Dermis microvascular lymphatic vessel endothelial cell (primary cell): ENCODE measurements at regions not wholly inside any gene's neighbourhood (a gene's known extent, or its start where the extent isn't known, plus 50 kb on each side); places are given as distances from the start of the nearest gene placed in this dataset.
A peak's percentile ranks its signal among the peaks of the same experiment; 100 is the strongest.
"Not testable (repeated sequence)": the region's sequence is repeated elsewhere in the genome, so short reads cannot be mapped to it uniquely, and the experiment has no call there.

Experiments used
- DNase-seq, 2 donors: peaks; one replicate each; pipeline versions ENCODE4 v3.0.0 to v3.0.0-alpha.2; 2010; ENCODE audit warnings: low read depth in 2 of 2

GRCh38 chr6:27187231-27188060 lies 60.1 kb upstream of the PRSS16 start:
- no peak for DNase-seq

DNA sequence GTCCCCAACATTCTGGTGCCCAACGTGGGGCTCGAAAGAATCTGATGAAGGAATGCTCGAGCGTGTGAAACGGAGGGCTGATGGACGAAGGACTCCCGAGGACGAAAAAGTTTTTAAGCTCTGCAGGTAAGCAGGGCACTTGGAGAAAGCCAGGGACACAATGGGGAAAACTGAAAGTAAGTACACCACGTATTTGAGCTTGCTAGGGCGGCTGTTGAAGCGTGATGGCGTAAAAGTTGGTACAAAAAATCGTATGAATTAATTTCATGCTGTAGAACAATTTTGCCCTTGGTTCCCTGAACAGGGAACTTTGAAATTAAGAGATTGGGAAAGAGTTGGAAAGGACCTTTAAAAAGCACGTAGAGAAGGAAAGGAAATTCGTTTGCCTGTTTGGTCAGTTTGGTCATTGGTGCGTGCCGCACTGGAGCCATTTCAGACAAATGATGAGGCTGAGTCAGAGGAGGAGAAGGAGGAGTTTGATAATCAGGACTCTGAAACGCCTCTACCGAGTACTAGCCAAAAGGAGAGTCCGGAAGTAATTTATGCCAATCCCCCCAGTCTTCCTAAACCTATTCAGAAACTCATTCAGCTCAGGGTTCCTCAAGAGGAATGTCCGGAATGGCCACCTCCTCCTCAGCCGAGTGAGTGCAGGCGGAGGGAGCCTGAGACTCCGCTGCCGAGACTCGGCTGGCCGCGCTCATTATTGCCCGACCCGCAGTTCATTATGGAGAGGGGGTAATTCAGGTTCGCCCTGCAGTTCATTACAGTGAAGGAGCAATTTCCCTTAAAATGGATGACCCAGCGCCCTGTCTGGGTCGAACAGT lies 59.2 kb upstream of the PRSS16 start:
- peak; percentile 12 to 65 for DNase-seq

DNA sequence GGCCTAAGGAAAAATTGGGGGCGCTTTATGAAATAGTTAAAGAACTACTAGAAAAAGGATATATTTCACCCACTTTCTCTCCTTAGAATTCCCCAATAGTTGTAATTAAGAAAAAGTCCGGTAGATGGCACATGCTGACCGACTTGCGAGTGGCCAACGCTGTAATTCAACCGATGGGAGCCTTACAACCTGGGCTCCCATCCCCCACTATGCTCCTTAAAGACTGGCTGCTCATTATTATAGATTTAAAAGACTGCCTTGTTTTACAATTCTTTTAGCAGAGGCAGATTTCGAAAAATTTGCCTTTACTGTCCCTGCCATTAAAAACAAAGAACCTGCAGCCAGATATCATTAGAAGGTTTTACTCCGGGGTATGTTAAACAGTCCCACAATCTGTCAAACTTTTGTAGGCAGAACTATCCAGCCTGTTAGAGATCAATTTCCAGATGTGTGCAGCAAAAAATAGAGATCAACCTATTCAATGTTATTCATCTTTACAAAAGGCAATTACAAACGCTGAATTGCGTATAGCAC lies 58.5 kb upstream of the PRSS16 start:
- peak; percentile 28 to 78 for DNase-seq

DNA sequence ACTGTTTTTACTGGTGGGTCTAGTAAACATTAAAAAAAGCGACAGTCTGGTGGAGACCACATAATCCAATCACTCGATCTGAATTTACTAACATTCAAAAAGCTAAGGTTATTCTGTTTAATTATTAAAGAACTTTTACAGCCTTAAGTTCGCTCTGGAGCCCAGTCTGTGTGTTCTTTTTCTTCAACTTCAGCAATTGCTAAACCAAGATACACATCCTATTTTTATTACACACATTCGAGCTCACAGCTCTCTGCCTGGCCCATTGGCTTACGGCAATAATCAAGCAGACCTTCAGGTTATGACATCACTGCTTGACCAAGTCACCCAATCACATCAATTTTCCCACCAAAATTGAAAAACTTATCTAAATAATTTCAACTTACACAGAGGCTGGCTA lies 57.4 kb upstream of the PRSS16 start:
- DNase-seq = no peak

DNA sequence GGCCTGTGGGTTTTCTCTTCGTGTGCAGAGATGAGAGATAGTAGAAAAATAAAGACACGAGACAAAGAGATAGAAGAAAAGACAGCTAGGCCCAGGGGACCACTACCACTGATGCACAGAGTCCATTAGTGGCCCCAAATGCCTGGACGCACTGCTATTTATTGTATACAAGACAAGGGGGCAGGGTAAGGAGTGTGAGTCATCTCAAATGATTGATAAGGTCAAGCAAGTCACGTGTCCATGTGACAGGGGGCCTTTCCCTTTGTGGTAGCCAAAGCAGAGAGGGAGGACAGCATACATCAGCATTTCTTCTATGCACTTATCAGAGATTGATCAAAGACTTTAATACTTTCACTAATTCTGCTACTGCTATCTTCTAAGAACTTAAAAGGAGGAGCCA lies 53.0 kb upstream of the PRSS16 start:
- DNase-seq = not testable (repeated sequence)

DNA sequence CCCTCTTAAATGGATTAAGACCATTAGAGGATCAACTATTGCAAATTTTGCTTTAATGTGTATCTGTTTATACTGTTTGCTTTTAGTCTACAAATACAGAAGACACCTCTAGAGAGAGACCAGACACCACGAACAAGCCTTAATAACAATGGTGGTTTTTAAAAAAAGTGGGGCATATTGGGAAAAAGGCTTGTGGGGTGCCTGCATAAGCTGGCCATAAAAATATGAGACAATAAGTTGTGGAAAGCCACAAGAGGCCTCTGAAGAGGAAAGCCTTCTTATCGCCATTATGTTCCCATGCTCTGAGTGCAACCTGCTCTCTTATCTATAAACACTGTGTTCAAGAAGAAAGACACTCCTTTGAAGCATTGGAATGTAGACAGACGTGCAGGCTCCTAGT lies 52.0 kb upstream of the PRSS16 start:
- not testable (repeated sequence) for DNase-seq
